Osteoblast (primary cell): ENCODE measurements at regions not wholly inside any gene's neighbourhood (a gene's known extent, or its start where the extent isn't known, plus 50 kb on each side); places are given as distances from the start of the nearest gene placed in this dataset.

Experiments
- DNase-seq: peaks from one replicate; pipeline ENCODE4 v3.0.0; 2011; ENCODE audit warnings: low spot score, mixed read lengths; ENCODE audit not compliant: insufficient read length; ENCODE audit errors: missing footprints
- H2AFZ ChIP-seq: 2 replicates; pipeline ENCODE4 v1.6.0; 2011; ENCODE audit warnings: mild to moderate bottlenecking, low read length
- H3K27ac ChIP-seq: 2 replicates; pipeline ENCODE4 v1.5.1; 2011; ENCODE audit warnings: mild to moderate bottlenecking, low read depth, low read length, moderate library complexity
- H3K27me3 ChIP-seq: 2 replicates; pipeline ENCODE4 v1.6.0; 2012; ENCODE audit warnings: mild to moderate bottlenecking, control low read depth, inconsistent platforms, low read length, moderate library complexity; ENCODE audit not compliant: insufficient read depth
- H3K36me3 ChIP-seq: 2 replicates; pipeline ENCODE4 v1.5.1; 2011; ENCODE audit warnings: mild to moderate bottlenecking, low read length, control low read depth, moderate library complexity; ENCODE audit not compliant: insufficient read depth
- H3K4me1 ChIP-seq: 2 replicates; pipeline ENCODE4 v1.5.1; 2011; ENCODE audit warnings: mild to moderate bottlenecking, low read length, control low read depth, moderate library complexity; ENCODE audit not compliant: insufficient read depth
- H3K4me2 ChIP-seq: 2 replicates; pipeline ENCODE4 v1.6.0; 2011; ENCODE audit warnings: mild to moderate bottlenecking, low read length; ENCODE audit not compliant: insufficient read depth
- H3K4me3 ChIP-seq: fragments of 200-600 bp; sonication (generic); 3 replicates; pipeline ENCODE4 v1.5.1; 2012; ENCODE audit warnings: mild to moderate bottlenecking, low read length, inconsistent platforms; ENCODE audit not compliant: insufficient read depth
- H3K79me2 ChIP-seq: 2 replicates; pipeline ENCODE4 v1.6.0; 2012; ENCODE audit warnings: mild to moderate bottlenecking, low read length, control low read depth, inconsistent platforms; ENCODE audit not compliant: insufficient read depth
- H3K9me3 ChIP-seq: 2 replicates; pipeline ENCODE4 v1.5.1; 2011; ENCODE audit warnings: low read depth, low read length, control low read depth
- H4K20me1 ChIP-seq: 2 replicates; pipeline ENCODE4 v1.6.0; 2012; ENCODE audit warnings: mild to moderate bottlenecking, low read length, control low read depth; ENCODE audit not compliant: insufficient read depth
- CTCF ChIP-seq: IDR thresholded peaks from 2 replicates; pipeline ENCODE4 v1.5.1; 2011; ENCODE audit warnings: mild to moderate bottlenecking, low read depth, low read length, moderate library complexity; ENCODE audit errors: extremely low read depth

GRCh38 chr5:126210955-126211354, 212.3 kb upstream of the GRAMD2B start:
- no peak for DNase-seq
- Histone ChIP-seq H4K20me1 (no peaks in the 10 kb centered on the region), H3K79me2 (no peaks in the 10 kb centered on the region), H3K4me1 (no peaks in the 10 kb centered on the region), H2AFZ (peak overlapping the region; percentile 5), H3K36me3 (no peaks in the 10 kb centered on the region), H3K4me2 (no peak overlapping the region), H3K4me3 (no peak overlapping the region), H3K9me3 (no peaks in the 10 kb centered on the region), H3K27me3 (no peaks in the 10 kb centered on the region), H3K27ac (no peak overlapping the region)
- no peak for TF ChIP-seq CTCF

GRCh38 chr5:126219616-126220015, 203.6 kb upstream of the GRAMD2B start:
- Histone ChIP-seq H3K4me2 (no peak overlapping the region), H3K27me3 (no peaks in the 10 kb centered on the region), H3K27ac (no peak overlapping the region), H3K4me1 (no peaks in the 10 kb centered on the region), H3K4me3 (no peak overlapping the region), H2AFZ (no peak overlapping the region), H3K36me3 (no peaks in the 10 kb centered on the region), H3K79me2 (no peaks in the 10 kb centered on the region), H3K9me3 (no peaks in the 10 kb centered on the region), H4K20me1 (no peaks in the 10 kb centered on the region)
- no peak for TF ChIP-seq CTCF
- no peak for DNase-seq

GRCh38 chr5:126220725-126221124, 202.5 kb upstream of the GRAMD2B start:
- Histone ChIP-seq H3K4me1 (no peaks in the 10 kb centered on the region), H3K9me3 (no peaks in the 10 kb centered on the region), H2AFZ (no peak overlapping the region), H4K20me1 (no peaks in the 10 kb centered on the region), H3K4me3 (no peak overlapping the region), H3K36me3 (no peaks in the 10 kb centered on the region), H3K79me2 (no peaks in the 10 kb centered on the region), H3K27ac (no peak overlapping the region), H3K4me2 (no peak overlapping the region), H3K27me3 (no peaks in the 10 kb centered on the region)
- no peak for DNase-seq
- TF ChIP-seq CTCF, result no peak

GRCh38 chr5:126228934-126229333, 194.3 kb upstream of the GRAMD2B start:
- Histone ChIP-seq H3K36me3 (no peaks in the 10 kb centered on the region), H3K4me2 (no peak overlapping the region), H3K9me3 (peaks cover 2% of the 10 kb centered on the region), H3K79me2 (no peaks in the 10 kb centered on the region), H3K4me3 (no peak overlapping the region), H3K4me1 (no peaks in the 10 kb centered on the region), H3K27ac (no peak overlapping the region), H4K20me1 (no peaks in the 10 kb centered on the region), H2AFZ (no peak overlapping the region), H3K27me3 (no peaks in the 10 kb centered on the region)
- TF ChIP-seq CTCF, result no peak
- peak; percentile 29 for DNase-seq
